HL-60/S4 treated with phorbol 12-myristate 13-acetate at 8.2 ng/mL for 4 days and 3 days (cell line): ENCODE measurements at regions not wholly inside any gene's neighbourhood (a gene's known extent, or its start where the extent isn't known, plus 50 kb on each side); places are given as distances from the start of the nearest gene placed in this dataset.

Experiments
- in situ Hi-C: fragments of 300-500 bp; cut with MboI; formaldehyde crosslinking; loops from 2 replicates; pipeline ENCODE4 v1.15.0; 2022; ENCODE audit warnings: low sequenced_read_pairs

GRCh38 chr1:36743286-36744005, 260.7 kb upstream of the CSF3R start:
- in situ Hi-C loops, result no loop called here

GRCh38 chr1:36741066-36741465, 258.4 kb upstream of the CSF3R start:
- in situ Hi-C loops, result no loop called here

GRCh38 chr1:36740446-36740845, 257.7 kb upstream of the CSF3R start:
- in situ Hi-C loops, result no loop called here

GRCh38 chr1:36739703-36740289, 257.1 kb upstream of the CSF3R start:
- in situ Hi-C loops, result no loop called here

GRCh38 chr1:36738245-36738644, 255.5 kb upstream of the CSF3R start:
- in situ Hi-C loops, result no loop called here

- in situ Hi-C loops, result no loop called here
Measured at GRCh38 chr1:36737767-36738166, 255.1 kb upstream of the CSF3R start.

GRCh38 chr1:36737038-36737555, 254.4 kb upstream of the CSF3R start:
- in situ Hi-C loops, result no loop called here

- in situ Hi-C loops, result no loop called here
Measured at GRCh38 chr1:36735939-36736730, 253.4 kb upstream of the CSF3R start.

GRCh38 chr1:36735436-36735835, 252.7 kb upstream of the CSF3R start:
- in situ Hi-C loops, result no loop called here

- in situ Hi-C loops, result no loop called here
Measured at GRCh38 chr1:36734356-36734755, 251.6 kb upstream of the CSF3R start.

GRCh38 chr1:36733748-36734147, 251.0 kb upstream of the CSF3R start:
- in situ Hi-C loops, result no loop called here

GRCh38 chr1:36732015-36732356, 249.3 kb upstream of the CSF3R start:
- in situ Hi-C loops, result no loop called here

- in situ Hi-C loops, result no loop called here
Measured at GRCh38 chr1:36731226-36732014, 248.7 kb upstream of the CSF3R start.

GRCh38 chr1:36730599-36730998, 247.9 kb upstream of the CSF3R start:
- in situ Hi-C loops, result no loop called here

GRCh38 chr1:36729716-36730510, 247.2 kb upstream of the CSF3R start:
- in situ Hi-C loops, result no loop called here

- in situ Hi-C loops, result no loop called here
Measured at GRCh38 chr1:36729289-36729688, 246.6 kb upstream of the CSF3R start.

GRCh38 chr1:36728846-36729245, 246.1 kb upstream of the CSF3R start:
- in situ Hi-C loops, result no loop called here

- in situ Hi-C loops, result no loop called here
Measured at GRCh38 chr1:36728051-36728450, 245.3 kb upstream of the CSF3R start.

GRCh38 chr1:36725151-36725550, 242.4 kb upstream of the CSF3R start:
- in situ Hi-C loops, result no loop called here

- in situ Hi-C loops, result no loop called here
Measured at GRCh38 chr1:36723813-36724212, 241.1 kb upstream of the CSF3R start.
